PFSK-1 (cell line): ENCODE measurements at regions not wholly inside any gene's neighbourhood (a gene's known extent, or its start where the extent isn't known, plus 50 kb on each side); places are given as distances from the start of the nearest gene placed in this dataset.

Experiments used
- FOXP2 ChIP-seq: optimal IDR thresholded peaks from 2 replicates; pipeline ENCODE3; 2011; ENCODE audit warnings: borderline replicate concordance, control low read depth, inconsistent platforms; ENCODE audit not compliant: insufficient read depth; ENCODE audit errors: extremely low read length, extremely low read depth
- POLR2AphosphoS5 ChIP-seq: IDR thresholded peaks from 2 replicates; pipeline ENCODE4 v1.6.1; 2012; ENCODE audit warnings: low read depth, mild to moderate bottlenecking, control low read depth, low read length, moderate library complexity
- SIN3A ChIP-seq: IDR thresholded peaks from 2 replicates; pipeline ENCODE4 v1.6.1; 2012; ENCODE audit warnings: mild to moderate bottlenecking, low read length, moderate library complexity, borderline replicate concordance; ENCODE audit not compliant: insufficient read depth
- TAF1 ChIP-seq: IDR thresholded peaks from 2 replicates; pipeline ENCODE4 v1.6.1; 2012; ENCODE audit warnings: low read length, control low read depth, borderline replicate concordance; ENCODE audit not compliant: insufficient read depth
- TF ChIP-seq, protein P1 (sequence below), 2 experiments: IDR thresholded peaks; 2 replicates each; pipeline versions ENCODE4 v1.6.1 to v1.8.0; 2011 to 2012; ENCODE audit warnings: low read depth in 2 of 2, low read length in 2 of 2, control low read depth in 1 of 2, inconsistent platforms in 1 of 2, mild to moderate bottlenecking in 1 of 2, moderate library complexity in 1 of 2; ENCODE audit not compliant: insufficient read depth in 1 of 2

- TF ChIP-seq, protein P1, sequence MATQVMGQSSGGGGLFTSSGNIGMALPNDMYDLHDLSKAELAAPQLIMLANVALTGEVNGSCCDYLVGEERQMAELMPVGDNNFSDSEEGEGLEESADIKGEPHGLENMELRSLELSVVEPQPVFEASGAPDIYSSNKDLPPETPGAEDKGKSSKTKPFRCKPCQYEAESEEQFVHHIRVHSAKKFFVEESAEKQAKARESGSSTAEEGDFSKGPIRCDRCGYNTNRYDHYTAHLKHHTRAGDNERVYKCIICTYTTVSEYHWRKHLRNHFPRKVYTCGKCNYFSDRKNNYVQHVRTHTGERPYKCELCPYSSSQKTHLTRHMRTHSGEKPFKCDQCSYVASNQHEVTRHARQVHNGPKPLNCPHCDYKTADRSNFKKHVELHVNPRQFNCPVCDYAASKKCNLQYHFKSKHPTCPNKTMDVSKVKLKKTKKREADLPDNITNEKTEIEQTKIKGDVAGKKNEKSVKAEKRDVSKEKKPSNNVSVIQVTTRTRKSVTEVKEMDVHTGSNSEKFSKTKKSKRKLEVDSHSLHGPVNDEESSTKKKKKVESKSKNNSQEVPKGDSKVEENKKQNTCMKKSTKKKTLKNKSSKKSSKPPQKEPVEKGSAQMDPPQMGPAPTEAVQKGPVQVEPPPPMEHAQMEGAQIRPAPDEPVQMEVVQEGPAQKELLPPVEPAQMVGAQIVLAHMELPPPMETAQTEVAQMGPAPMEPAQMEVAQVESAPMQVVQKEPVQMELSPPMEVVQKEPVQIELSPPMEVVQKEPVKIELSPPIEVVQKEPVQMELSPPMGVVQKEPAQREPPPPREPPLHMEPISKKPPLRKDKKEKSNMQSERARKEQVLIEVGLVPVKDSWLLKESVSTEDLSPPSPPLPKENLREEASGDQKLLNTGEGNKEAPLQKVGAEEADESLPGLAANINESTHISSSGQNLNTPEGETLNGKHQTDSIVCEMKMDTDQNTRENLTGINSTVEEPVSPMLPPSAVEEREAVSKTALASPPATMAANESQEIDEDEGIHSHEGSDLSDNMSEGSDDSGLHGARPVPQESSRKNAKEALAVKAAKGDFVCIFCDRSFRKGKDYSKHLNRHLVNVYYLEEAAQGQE (IDR thresholded peaks at IDR 0.05; ENCODE audit: insufficient read depth in 1 of 2, low read depth in 2 of 2, low read length in 2 of 2) = no peak
- no peak for TF ChIP-seq SIN3A
- no peak for TF ChIP-seq POLR2AphosphoS5
- TF ChIP-seq TAF1 = no peak
- no peak for TF ChIP-seq FOXP2
These were observed 193.8 kb upstream of the BCOR start for GRCh38 chrX:40291553-40291952.

- no peak for TF ChIP-seq FOXP2
- TF ChIP-seq, protein P1 (IDR thresholded peaks at IDR 0.05; ENCODE audit: insufficient read depth in 1 of 2, low read depth in 2 of 2, low read length in 2 of 2) = no peak
- no peak for TF ChIP-seq TAF1
- TF ChIP-seq POLR2AphosphoS5 = no peak
- no peak for TF ChIP-seq SIN3A
These were observed 192.8 kb upstream of the BCOR start for GRCh38 chrX:40290517-40290916.

DNA sequence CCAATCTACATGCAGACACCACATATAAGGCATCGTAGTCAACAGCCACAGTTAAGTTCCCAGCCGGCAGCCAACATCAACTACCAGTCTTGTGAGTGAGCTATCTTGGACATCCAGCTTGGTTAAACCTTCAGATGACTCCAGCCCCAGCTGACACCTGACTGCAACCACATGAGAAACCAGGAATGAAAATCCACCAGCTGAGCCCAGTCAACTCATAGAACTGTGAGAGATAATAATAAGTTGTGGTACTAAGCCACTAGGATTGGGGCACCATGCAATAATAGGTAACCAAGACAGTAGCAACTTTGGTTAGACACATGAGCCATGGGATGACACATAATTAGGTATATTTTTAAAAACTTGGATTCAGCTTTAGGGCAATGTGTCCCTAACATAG, 188.1 kb upstream of the BCOR start:
- TF ChIP-seq, protein P1 (IDR thresholded peaks at IDR 0.05; ENCODE audit: insufficient read depth in 1 of 2, low read depth in 2 of 2, low read length in 2 of 2) = no peak
- TF ChIP-seq SIN3A = no peak
- no peak for TF ChIP-seq TAF1
- no peak for TF ChIP-seq POLR2AphosphoS5
- no peak for TF ChIP-seq FOXP2

GRCh38 chrX:40284852-40285251, 187.1 kb upstream of the BCOR start:
- TF ChIP-seq, protein P1 (IDR thresholded peaks at IDR 0.05; ENCODE audit: insufficient read depth in 1 of 2, low read depth in 2 of 2, low read length in 2 of 2) = no peak
- TF ChIP-seq SIN3A (no peak), TAF1 (no peak), FOXP2 (no peak), POLR2AphosphoS5 (no peak)

DNA sequence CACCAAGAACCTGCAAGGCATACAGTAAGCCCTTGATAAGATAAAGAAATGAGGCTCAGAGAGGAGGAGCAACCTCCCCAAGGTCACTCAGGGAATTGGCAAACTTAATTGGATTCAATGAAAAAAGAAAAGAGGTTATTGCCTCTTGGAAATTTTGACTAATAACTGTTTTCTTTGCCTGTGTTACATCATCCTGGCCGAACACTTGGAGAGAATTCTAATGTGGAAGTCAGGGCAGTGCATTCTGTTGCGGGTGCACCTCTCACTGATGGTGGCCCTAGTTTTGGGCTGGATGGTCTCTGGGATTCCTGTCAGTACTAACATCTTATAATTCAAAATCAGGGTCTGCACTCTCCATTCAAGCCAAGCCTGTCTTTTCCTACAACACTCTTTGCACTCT, 186.2 kb upstream of the BCOR start:
- no peak for TF ChIP-seq POLR2AphosphoS5
- TF ChIP-seq FOXP2 = no peak
- TF ChIP-seq SIN3A = no peak
- TF ChIP-seq, protein P1 (IDR thresholded peaks at IDR 0.05; ENCODE audit: insufficient read depth in 1 of 2, low read depth in 2 of 2, low read length in 2 of 2) = no peak
- no peak for TF ChIP-seq TAF1
